GM12878 (cell line): ENCODE measurements at regions not wholly inside any gene's neighbourhood (a gene's known extent, or its start where the extent isn't known, plus 50 kb on each side); places are given as distances from the start of the nearest gene placed in this dataset.

Source experiments
- HDGF ChIP-seq: fragments of 450-650 bp; IDR thresholded peaks from 2 replicates; pipeline ENCODE4 v1.6.1; 2016; ENCODE audit warnings: antibody characterized with exemption
- SREBF1 ChIP-seq: IDR thresholded peaks from 2 replicates; pipeline ENCODE4 v1.6.1; 2012; ENCODE audit warnings: mild to moderate bottlenecking, low read length
- TF ChIP-seq, protein P1 (sequence below): IDR thresholded peaks from 2 replicates; pipeline ENCODE4 v1.6.1; 2012; ENCODE audit warnings: improper control_type of control experiment, low read depth, low read length; ENCODE audit not compliant: insufficient replicate concordance
- TF ChIP-seq, protein P2 (sequence below): fragments of 450-650 bp; IDR thresholded peaks from 2 replicates; pipeline ENCODE4 v1.6.1; 2017; ENCODE audit warnings: mild to moderate bottlenecking

GRCh38 chr17:77877646-77878355, 80.7 kb upstream of the TNRC6C start (continued):
- TF ChIP-seq, protein P1, sequence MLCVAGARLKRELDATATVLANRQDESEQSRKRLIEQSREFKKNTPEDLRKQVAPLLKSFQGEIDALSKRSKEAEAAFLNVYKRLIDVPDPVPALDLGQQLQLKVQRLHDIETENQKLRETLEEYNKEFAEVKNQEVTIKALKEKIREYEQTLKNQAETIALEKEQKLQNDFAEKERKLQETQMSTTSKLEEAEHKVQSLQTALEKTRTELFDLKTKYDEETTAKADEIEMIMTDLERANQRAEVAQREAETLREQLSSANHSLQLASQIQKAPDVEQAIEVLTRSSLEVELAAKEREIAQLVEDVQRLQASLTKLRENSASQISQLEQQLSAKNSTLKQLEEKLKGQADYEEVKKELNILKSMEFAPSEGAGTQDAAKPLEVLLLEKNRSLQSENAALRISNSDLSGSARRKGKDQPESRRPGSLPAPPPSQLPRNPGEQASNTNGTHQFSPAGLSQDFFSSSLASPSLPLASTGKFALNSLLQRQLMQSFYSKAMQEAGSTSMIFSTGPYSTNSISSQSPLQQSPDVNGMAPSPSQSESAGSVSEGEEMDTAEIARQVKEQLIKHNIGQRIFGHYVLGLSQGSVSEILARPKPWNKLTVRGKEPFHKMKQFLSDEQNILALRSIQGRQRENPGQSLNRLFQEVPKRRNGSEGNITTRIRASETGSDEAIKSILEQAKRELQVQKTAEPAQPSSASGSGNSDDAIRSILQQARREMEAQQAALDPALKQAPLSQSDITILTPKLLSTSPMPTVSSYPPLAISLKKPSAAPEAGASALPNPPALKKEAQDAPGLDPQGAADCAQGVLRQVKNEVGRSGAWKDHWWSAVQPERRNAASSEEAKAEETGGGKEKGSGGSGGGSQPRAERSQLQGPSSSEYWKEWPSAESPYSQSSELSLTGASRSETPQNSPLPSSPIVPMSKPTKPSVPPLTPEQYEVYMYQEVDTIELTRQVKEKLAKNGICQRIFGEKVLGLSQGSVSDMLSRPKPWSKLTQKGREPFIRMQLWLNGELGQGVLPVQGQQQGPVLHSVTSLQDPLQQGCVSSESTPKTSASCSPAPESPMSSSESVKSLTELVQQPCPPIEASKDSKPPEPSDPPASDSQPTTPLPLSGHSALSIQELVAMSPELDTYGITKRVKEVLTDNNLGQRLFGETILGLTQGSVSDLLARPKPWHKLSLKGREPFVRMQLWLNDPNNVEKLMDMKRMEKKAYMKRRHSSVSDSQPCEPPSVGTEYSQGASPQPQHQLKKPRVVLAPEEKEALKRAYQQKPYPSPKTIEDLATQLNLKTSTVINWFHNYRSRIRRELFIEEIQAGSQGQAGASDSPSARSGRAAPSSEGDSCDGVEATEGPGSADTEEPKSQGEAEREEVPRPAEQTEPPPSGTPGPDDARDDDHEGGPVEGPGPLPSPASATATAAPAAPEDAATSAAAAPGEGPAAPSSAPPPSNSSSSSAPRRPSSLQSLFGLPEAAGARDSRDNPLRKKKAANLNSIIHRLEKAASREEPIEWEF: no peak
- TF ChIP-seq HDGF: no peak
- no peak for TF ChIP-seq SREBF1
- TF ChIP-seq, protein P2, sequence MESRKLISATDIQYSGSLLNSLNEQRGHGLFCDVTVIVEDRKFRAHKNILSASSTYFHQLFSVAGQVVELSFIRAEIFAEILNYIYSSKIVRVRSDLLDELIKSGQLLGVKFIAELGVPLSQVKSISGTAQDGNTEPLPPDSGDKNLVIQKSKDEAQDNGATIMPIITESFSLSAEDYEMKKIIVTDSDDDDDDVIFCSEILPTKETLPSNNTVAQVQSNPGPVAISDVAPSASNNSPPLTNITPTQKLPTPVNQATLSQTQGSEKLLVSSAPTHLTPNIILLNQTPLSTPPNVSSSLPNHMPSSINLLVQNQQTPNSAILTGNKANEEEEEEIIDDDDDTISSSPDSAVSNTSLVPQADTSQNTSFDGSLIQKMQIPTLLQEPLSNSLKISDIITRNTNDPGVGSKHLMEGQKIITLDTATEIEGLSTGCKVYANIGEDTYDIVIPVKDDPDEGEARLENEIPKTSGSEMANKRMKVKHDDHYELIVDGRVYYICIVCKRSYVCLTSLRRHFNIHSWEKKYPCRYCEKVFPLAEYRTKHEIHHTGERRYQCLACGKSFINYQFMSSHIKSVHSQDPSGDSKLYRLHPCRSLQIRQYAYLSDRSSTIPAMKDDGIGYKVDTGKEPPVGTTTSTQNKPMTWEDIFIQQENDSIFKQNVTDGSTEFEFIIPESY: no peak
